DMS114 treated with DMSO at 0.1 percent for 48 hours (cell line): ENCODE measurements at regions not wholly inside any gene's neighbourhood (a gene's known extent, or its start where the extent isn't known, plus 50 kb on each side); places are given as distances from the start of the nearest gene placed in this dataset.

Source experiments
- DNase-seq: peaks from one replicate; lab custom pipeline; 2025; ENCODE audit not compliant: unreplicated experiment; lab: John Stamatoyannopoulos, UW

DNA sequence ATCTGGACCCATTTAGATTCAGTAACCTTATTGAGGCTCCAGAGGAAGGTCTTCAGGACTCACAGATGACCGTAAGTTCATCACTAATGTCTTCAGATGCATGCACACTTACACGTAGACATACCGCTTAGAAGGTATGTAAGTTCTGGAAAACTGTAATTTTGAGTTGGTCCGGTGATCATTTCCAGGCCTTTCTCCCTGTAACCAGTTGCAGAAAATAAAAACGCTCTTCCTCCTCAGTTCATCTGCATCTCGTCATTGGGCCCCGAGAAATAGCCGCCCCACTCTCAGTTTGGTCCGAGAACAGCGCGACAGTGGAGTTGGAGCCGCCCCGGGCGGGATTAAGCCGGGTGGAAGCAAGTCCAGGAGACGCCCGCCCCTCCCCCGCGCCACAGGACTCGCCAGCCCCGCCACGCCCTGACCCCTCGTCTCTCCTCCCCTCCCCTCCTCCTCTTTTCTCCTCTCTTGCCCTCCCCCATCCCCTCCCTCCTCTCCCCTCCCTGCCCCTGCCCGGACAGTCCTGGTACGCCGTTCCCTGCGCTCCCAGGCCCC lies 83.7 kb downstream of the TNFAIP2 start:
- DNase-seq, result peak; percentile 13

- DNase-seq, result no peak
These were observed 84.3 kb downstream of the TNFAIP2 start for GRCh38 chr14:103207388-103208072.

GRCh38 chr14:103209054-103209453 lies 85.8 kb downstream of the TNFAIP2 start:
- DNase-seq, result peak; percentile 8

GRCh38 chr14:103209506-103209905 lies 86.2 kb downstream of the TNFAIP2 start:
- DNase-seq, result no peak

GRCh38 chr14:103213331-103213730 lies 90.1 kb downstream of the TNFAIP2 start:
- no peak for DNase-seq

GRCh38 chr14:103214461-103214958 lies 91.2 kb downstream of the TNFAIP2 start:
- DNase-seq, result no peak

DNA sequence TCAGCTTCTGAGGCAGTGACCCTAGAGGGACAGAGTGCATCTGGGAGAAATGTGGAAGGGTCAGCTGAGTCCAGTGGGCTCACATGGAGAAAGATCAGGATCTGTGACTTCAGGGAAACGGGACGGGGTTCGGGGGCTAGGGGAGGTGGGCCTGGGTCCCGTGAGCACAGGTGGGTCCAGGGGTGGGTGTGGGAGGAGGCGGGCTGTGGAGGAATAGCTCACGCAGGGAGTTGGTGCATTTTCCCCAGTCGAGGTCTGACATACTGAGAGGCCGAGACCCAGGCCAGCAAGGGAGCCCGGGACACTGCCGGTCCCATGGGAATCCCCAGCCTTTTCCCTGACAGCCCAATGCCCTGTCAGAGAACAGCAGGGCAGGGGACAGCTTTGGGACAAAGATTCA lies 93.1 kb downstream of the TNFAIP2 start:
- no peak for DNase-seq

GRCh38 chr14:103216857-103217256 lies 93.6 kb downstream of the TNFAIP2 start:
- DNase-seq, result no peak

DNA sequence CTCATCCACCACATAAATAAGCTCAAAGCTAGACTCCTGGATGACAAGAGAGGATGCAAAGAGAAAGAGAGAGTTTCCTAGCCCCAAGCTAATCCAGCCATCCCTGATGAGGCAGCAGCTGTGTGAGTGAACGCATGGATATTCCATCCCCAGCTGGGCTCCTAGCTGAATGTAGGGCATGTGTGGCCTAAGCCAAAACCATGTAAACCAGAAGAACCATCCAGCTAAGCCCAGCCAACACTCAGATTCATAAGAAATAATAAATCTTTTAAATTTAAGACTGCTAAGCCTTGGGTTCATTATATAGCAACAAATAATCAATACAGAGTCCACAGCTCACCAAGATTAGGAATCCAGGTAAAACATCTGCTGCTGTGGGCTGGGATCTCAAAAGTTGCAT lies 94.3 kb downstream of the TNFAIP2 start:
- DNase-seq, result no peak

GRCh38 chr14:103220134-103220981 lies 97.1 kb downstream of the TNFAIP2 start:
- no peak for DNase-seq

GRCh38 chr14:103220982-103221641 lies 97.9 kb downstream of the TNFAIP2 start:
- no peak for DNase-seq

DNA sequence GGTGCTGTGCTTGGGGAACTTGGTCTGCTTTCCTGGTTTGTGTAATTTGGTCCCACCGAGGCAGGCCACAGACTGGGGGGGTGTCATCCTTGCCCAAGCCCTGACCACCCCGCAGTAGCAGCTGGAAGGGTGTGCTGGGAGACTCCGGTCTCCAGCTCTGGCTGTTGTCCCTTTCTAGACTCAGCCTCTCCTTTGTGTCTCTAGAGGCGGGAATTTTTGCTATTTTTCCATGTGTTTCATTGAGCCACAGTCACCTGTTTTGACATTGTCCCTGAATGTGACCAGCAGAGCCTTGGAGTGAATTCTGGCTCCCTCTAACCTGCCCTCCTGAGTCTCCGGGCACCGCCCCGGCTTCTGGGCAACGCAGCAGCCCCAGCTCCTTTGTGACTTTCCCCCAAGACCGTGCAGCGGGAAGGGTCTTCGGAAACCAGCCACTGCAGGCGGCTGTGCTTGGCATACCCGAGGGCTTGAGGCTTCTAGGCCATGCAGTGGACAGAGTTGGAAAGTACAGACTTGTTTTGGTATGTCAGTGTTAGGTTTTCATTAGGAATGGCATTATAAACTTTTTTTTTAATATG lies 98.6 kb downstream of the TNFAIP2 start:
- no peak for DNase-seq

DNA sequence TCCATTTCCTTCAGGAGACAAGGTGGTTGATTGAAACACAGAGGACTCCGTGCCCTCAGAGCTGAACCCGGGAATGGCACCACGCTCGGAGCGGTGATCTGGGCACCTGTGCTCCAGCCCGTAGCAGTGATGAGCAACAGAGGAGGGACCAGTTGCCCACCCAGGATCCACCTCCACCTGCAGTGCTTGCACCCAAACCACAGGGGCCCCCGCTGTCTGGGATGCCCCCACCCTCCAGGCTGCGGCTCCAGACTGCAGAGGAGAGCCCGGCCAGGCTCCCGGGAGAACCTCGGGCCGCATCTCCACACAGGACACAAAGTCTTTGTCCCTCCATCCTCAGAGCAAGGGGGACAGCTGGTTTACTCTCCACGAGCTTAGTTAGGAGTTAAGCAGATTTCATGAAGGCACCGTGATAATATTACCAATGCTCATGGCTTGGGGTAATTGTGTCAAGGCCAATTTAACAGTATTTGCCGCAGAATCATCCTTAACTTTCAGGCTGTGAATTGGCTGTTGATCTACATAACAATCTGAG lies 100.6 kb downstream of the TNFAIP2 start:
- no peak for DNase-seq

- no peak for DNase-seq
These were observed 101.8 kb downstream of the TNFAIP2 start for GRCh38 chr14:103225062-103225461.

GRCh38 chr14:103225476-103225875 lies 102.2 kb downstream of the TNFAIP2 start:
- DNase-seq, result no peak

DNA sequence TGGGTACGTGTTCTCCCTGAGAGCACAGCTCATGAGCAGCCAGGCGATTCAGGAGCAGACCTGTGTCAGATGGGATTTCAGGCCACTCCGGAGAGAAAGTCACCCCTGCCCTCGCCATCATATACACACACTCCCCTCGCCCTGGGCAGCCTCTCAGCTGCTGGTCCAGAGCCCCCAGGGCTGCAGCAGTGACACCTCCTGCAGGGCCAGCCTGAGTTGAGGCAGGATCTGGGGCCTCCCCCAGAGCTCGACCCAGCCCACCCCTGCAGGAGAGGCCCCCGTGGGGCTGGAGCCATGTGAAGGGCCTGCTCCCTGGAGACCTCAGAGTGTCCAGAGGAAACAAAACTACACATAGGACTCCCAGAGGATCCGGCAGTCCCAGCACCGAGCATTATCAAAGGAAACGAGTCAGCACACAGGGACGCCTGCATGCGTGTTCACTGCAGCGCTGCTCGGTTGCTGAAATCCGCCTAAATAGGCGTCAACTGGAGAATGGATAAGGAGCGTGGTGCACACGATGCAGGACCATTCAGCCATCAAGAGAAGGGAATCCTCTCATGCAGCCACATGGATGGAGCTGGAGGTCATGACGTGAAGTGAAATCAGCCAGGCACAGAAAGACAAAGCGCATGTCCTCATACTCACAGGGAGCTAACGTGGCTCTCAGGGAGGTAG lies 104.0 kb downstream of the TNFAIP2 start:
- DNase-seq, result no peak

- DNase-seq, result no peak
These were observed 105.0 kb downstream of the TNFAIP2 start for GRCh38 chr14:103228076-103228806.

DNA sequence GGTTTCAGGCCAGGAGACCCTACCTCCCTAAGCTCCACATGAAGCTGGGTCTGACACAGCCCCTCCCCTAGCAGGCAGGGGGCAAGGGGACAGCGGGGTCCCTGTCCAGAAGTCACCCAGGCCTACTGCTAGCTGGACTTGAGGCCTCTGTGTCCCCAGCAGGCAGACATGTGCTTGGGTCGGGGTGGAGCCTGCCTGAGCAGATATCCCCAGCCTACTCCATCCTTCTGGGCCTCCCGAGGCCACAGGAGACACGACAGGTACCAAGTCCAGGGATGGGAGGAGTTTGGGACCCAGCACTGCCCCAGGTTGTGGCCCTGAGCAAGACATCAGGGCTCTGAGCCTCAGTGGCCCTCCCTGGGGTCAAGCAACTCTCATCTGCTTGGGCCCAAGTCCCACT lies 105.2 kb upstream of the EIF5 start:
- DNase-seq, result no peak

DNA sequence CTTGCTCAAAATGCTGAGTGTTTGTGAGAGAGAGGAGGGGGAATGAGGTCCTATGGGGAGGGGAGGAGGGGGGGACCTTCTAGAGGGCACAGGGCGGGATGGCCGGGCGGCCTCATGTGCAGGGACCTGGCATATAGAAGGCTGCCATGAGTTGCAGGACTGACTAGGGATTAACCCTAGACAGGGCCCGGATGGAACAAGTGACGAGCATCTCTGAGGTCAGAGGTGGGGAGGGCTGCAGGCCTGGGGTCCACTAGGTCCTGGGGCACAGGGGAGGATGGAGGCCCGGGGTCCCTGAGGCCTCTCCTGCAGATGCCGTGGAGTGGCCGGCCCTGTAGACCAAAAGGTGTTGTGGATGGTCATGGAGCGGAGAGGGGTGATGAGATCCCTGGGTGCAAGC lies 104.0 kb upstream of the EIF5 start:
- DNase-seq, result no peak
